HG03159 (cell line): ENCODE measurements at regions not wholly inside any gene's neighbourhood (a gene's known extent, or its start where the extent isn't known, plus 50 kb on each side); places are given as distances from the start of the nearest gene placed in this dataset.
"Not testable (repeated sequence)": the region's sequence is repeated elsewhere in the genome, so short reads cannot be mapped to it uniquely, and the experiment has no call there.

Experiments used
- ATAC-seq: cut with Tn5 transposase; IDR thresholded peaks from one replicate; pipeline ENCODE4 v1.9.1; 2021; ENCODE audit warnings: mild to moderate bottlenecking, moderate library complexity; ENCODE audit not compliant: unreplicated experiment

DNA sequence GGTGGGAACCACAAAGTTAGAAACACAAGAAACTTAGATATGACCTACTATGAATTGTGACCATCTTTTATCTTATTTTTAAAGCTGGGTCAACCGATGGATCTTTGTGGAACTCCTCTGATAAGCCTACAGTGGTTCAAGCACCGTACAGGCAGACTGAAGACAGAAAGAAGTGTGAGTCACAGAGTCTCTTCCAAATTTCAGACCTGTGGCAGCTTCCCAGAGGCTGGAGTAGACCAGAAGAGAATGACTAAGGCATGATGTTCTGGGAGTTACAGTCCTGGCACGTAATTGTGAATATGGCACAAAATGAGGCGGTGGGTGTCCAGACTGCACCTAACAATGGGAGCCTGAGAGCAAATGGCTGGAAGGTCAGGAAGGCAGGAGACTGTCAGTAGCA lies 70.0 kb downstream of the LMO4 start:
- no peak for ATAC-seq

DNA sequence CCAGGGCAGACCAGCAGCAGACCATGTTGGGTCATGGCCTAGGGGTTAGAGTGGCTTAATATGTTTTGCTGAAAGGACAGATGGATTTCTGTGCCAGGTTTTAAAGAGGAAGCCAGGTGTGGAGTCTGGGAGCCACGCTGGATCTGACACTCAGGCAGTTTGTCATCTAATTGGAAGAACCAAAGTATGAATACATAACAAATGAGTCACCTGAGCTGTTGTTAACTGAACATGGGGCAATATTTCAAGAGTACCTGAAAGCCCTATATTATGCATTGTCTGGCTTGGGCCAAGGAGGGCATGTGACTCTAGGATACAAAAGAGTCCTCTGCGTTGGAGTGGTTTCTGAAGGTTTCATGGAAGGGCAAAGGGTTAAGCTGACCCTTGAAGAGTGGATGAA lies 70.6 kb downstream of the LMO4 start:
- no peak for ATAC-seq

DNA sequence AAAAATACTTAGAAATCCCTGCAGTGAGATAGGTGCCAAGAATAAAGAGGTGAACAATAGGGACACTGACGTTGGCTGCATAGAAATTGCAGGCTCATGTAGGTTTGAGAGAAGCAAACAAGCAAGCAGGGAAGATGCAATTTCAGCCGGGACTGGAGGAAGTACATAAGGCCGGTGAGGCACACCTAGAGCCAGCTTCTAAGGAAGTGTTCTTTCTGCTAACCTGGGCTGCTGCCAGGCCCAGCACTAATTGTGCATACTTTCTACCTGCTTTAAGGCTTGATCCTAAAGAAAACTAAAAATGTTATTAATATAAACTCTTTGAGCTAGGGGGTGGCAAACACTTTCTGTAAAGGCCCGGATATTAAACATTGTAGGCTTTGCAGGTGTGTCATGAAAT lies 71.0 kb downstream of the LMO4 start:
- no peak for ATAC-seq

DNA sequence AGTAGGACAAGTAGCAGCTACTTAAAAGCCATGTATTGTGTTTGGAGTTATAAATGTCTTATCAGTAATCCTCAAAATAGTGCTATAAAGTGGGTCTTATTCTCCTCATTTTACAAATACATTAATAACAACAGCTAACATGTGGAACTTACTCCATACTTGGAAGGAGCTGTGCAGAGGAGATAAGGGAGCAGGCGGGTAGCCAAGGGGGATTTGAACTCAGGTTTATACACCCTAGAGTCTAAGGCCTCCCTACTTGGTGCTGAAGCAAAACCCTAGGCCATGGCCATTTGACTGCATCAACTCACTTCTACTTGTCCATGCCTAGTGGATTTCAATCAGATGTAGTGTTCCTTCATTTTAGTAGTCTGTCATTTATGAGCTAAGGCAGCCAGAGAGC lies 72.1 kb downstream of the LMO4 start:
- no peak for ATAC-seq

DNA sequence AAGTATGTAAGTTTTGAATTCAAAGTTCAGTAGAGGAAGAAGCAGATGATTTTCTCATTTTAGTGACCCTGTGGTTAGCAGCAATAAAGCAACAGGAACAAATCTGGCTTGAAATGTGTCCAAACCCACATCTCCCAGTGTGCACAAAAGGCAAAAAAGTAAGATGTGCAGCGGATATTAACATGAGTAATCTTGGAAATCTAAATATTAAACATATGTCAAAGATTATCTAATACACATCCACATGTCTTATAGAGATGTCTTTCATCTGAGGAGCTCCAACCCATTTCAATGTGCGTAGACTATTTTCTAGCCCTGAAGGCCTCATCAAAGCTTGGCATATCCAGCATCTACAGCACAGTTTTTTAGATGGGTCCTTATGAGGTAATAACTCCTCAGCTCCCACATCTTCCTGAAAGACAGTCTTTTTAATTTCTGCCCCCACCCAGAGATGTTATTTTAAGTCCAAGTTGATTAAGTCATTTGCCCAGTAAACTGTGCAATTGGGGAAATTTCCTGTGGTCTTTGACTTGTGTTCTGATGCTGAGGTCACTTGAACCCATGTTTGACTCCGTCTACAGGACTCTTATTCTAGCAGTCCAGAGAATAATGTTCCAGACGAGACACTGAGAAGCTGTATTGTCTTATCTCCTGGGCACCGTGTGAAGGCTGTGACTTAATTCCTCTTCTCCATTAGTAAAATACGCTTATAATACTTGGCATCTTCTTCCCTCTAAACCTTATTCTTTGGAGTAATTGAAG lies 73.7 kb downstream of the LMO4 start:
- ATAC-seq: no peak

DNA sequence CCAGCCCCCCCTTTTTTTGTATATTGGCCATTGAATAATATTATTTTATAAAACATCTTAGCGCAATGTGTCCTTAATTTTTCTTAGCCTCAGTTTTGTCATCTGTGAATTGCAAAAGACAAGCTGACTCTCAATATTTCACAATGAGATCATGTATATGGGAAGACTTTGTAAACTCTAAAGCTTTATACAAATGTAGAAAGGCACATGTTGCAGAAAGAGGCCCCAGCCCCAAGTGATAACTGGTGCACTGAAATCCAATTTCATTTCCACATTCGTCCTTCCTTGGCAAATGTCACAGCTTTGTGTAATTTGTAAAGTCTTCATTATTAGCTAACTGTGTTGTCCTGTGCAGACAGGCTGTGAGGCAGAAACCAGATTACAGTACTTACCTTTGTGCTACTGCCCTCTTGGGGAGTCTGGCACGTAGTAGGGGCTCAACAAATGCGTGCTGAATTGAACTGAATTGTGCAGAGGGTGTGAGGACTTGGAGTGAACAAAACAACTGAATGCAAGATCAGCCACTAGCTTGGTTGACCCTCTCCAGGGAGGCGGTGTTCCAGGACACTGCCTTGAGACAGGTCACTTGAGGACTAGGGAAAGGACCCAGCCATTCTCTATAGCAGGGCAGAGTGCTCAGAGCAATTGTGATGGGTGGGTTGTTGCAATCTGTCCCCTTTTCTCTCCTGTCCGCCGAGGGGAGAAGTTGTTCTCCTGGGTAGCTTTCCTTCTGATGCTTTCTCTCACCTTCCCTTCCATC lies 74.6 kb downstream of the LMO4 start:
- ATAC-seq: no peak

DNA sequence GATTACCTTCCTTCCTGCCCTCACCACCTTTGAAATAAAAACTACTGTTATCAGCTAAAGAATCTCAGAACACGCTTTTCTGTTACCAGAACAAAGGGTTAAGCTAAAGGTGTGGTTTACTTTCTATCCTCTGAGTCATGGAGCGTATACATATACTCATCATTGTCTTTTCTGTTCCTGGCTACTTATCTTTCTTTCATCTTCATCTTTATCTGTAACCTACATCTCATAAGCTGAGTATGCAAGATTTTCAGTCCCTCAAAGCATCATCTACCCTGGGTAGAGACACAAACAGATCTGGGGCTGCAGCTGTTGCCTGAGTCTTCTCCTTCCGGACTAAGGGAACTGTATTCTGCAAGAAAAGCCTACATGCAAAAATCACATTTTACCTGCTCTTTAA lies 75.6 kb downstream of the LMO4 start:
- no peak for ATAC-seq

DNA sequence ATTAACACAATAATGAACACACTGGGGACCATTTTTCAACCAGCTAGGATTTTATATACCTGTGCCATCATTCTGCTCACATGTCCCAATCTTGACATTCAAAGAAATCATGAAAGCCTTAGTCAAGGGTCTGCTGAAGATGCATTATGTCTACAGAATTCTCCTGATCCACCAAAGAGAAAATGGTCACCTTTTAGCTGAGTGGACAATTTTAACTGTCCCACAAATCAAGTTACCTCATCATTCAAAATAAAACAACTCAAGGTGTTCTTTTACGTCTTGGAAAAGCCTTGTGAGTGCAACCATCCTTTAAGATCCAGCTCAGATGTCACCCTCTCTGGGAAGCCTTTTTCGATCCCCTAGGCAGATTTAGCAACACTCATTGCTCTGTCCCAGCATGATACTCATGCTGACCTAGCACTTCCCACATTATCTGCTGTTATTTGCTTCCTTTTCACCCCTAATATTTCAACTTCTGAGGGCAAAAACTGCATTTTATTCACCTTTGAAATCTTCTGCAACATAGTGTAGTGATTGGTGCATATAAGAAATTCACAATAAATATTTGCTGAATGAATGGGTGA lies 80.1 kb downstream of the LMO4 start:
- ATAC-seq: no peak

DNA sequence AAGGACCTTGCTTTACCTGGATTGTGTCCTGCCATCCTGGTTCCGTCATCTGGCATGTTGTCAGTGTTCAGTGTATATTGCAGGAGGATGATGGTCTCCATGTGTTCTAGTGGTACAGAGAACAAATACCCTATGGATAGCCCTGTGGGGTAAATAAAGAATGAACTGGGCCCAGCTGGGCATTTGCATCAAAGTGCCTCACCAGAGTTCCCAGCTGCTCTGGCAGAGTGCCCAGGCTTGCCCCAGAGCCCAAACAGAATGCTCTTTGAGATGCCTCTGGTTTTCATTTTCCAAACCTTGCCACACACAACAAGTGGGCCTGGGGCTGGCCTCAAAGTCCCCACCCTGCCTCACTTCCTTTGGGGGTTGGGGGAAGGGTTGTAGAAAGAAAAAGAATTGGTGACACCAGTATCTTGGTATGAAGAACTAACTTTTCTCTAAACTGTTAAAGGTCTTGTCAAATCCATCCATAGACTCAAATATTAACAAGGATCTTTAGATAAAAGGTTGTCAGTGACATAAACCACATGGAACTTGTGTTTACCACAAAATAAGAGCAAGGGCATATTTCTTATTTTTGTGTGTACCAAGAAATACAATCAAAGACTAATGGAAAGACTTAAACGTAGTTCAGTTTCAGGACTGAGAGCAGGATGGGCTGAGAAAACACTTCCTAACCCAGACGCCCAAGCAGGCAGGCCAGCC lies 82.2 kb downstream of the LMO4 start:
- ATAC-seq: no peak

DNA sequence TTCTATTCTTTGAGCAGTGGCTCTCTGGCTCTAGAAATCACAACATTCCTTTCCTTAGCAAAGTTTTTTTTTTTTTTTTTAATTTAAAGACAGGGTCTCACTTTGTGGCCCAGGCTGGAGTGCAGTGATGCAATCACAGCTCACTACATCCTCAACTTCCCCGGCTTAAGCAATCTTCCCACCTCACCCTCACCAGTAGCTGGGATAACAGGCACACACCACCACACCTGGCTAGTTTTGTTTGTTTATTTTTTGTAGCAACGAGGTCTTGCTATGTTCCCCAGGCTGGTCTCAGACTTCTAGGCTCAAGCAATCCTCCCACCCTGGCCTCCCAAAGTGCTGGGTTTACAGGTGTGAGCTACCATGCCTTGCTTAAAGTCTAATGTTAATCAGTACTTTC lies 85.2 kb downstream of the LMO4 start:
- ATAC-seq: not testable (repeated sequence)

DNA sequence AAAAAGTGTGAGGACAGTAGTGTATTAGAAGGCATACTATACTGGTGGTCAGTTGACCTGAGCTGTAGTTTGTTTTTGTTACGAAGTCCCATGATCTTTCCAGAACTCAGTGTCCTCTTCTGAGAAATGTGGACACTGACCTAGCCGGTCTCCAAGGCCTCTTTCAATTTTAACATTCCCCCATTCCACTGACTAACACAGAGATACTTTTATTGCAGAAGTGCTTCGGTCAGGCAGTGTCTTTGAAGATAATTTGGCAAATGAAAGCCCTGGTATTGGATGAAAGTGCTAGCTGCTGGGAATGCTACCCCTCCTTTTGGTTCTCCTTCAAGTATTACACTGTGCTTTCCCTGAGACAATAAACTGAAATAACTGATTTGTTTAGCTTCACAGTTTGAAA lies 89.4 kb downstream of the LMO4 start:
- ATAC-seq: no peak

DNA sequence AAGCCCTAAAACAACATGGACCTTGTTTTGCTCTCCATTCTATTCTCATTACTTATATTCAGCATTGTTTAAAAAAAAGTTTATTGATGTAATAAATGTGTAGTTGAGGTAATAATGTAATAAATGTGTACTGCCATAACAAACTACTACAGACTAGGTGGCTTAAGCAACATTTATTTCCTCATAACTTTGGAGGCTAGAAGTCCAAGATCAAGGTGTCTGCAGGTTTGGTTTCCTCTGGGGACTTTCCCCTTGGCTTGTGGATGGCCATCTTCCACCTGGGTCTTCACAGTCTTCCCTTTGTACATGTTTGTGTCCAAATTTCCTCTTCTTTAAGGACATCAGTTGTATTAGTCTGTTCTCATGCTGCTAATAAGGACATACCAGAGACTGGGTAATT lies 93.1 kb downstream of the LMO4 start:
- no peak for ATAC-seq

DNA sequence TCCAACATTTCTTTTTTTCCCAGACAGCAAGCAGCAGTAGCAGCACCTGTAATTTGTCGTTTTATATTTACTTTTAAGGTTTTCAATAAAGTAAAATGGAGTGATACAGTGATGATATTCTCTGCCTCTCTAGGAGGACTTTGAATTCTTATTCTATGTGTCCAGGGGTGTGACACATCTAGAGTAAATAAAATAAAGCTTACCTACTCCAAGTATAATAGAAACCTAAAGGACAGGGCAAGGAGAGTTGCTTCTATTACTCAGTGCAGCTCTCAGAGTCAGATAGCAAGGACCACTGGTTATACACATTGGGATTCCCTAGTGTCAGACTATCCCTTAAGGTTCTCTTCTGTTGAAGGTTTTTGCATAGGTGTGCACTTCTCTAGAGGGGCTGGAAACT lies 95.9 kb downstream of the LMO4 start:
- no peak for ATAC-seq

DNA sequence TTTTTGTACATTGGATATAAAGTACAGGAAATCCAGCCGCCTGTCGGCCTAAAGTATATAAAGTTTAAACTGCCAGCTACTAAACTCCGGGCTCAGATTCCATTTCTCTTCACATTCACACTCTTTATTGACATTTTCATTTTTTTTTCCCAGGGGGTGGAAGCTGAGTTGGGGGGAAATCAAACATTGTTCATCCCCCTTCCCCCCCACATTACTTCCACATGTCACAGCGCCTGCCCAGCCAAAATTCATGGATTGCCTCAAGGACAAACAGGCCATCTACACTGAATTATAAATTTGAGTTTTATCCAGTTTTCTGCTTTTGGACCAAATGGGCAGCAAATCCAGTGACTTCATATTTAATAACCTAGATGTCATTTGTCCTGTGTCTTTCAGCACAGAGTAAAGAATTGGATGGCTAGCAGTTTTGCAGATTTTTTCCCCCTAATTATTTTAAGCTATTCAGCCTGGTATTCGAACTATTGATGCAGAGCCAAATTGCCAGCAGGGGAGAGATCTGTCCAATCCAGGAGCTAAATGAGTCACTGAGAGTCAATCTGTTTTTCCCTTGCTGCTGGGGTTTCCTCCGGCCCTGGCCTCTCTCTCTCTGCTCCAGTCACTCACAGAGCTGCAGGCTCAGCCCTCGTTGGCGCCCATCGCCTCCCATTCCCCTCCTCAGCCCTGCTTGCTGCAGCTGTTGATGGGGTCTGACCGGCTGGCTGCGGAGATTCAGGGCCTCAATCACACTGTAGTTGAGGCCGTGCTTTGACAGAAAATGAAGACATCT lies 98.0 kb downstream of the LMO4 start:
- no peak for ATAC-seq

DNA sequence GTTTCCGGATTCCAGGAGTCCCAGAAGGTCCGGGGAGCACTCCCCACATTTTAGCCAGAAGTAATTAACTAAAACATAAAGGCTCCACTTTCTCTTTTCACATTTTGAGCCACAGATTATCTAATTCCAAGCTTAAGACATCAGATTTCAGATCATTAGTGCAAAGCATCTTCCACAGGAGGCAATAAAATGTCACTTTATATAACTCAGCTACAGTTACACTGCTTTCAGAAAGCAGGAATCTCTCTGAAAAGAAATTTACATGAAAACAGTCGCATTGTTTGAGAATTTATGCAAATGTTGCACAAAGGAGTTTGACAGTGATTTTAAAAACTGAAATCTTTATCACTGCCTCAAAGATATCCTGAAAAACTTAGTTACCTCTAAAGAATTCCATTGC lies 99.7 kb downstream of the LMO4 start:
- no peak for ATAC-seq

DNA sequence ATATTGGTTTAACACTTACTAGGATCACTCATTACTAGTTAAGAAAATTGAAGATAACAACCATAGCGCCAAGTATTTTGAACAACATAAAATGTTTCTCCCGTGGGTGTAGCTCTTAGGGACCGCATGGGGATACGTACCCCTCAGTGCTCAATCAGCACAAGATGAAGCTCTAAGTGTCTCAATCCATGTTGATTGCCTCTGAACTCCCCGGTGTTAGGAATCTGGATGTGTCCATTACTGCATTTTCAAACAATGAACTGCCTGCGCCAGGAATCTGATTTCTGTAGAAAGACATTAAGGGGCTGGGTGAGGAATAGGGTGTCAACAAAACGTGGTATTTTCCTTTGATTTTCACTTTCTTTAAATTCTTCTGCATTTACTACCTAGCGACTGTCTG lies 100.2 kb downstream of the LMO4 start:
- no peak for ATAC-seq

DNA sequence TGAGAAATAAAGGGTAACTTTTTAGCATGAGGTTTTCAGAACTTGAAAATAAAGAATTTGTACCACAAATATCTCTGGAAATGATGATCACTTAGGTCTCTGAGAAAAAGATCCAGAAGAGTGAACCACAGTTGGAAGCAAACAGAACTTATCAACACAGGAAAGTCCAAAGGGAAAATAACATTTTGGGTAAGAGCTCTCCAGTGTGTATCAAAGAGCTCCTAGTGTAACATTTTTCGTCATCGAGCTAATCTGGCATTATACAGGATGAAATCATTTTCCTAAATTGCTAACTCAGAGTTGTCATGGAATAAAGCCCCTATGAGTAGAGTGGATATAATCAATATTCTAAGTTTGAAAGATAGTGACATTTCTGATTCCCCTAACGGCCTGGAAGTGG lies 104.0 kb downstream of the LMO4 start:
- ATAC-seq: no peak

DNA sequence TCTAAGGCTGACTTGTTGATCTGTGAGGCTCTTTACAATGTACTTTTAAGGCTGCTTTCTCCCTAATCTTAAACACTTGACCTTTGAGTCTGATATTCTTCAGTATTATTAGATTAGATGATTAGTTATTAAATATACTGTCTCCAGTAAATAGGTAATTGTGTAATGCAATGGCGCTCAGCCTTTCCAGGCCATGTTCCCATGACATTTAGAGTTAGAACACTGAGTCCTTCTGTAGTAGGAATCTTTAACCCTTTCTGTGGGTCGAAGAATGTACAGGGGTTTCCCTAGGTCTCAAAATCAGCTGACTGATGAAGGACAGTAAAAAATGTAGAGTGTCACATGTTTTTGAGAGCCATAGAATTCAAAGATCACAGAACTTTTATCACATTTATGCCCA lies 104.4 kb downstream of the LMO4 start:
- not testable (repeated sequence) for ATAC-seq

DNA sequence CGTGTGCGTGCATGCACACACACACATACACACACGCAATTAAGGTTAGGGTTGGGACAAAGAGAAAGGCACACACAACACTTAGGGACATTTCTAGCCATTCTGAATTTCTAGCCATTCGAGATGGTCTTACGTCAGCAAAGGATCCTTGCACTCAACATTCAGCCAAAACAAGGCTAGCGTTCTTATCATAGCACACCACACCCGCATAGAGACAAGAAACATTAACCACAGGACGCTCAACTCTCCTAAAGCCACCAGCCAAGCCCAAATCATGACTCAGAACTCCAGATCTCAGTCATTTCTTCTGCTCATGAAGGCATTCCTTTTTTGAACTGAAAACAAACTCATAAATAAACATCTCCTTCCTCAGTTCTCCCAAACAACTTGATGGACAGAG lies 106.8 kb downstream of the LMO4 start:
- ATAC-seq: no peak

DNA sequence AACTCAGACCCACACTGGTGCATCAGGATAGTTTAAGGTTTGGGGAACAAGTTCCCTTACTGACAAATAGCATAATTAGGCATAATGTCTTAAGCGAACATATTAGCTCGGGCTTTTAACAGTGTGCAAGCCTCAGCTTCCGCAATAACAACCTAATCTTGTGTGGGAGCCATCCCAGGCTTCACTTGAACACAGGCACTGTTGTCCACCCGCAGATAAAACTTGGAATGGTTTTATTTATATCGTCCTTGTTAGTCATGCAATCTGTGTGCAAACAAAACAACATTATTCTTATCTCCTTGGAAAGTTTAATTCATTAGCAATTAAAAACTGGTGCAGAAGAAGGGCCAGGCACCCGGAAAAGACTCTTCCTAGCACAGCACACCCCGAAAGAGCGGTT lies 107.4 kb downstream of the LMO4 start:
- ATAC-seq: not testable (repeated sequence)

DNA sequence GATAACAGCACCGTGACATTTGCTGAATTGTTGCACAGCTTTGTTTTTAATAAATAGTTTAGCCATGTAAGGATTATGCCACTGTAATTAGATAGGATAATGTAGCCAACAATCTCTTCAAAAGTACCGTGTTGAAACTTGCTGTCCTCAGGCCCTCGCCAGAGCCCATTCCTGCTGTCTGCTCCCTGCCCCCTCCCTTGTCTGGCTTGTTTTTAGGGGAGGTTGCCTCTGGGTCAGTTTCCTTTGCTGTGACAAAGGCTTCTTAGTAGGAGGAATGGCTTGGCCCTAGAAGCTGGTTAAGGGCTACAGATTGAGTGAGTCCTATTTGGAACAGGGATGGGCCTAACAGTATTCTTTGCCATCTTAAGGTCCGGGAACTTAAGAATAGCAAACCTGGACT lies 107.9 kb downstream of the LMO4 start:
- ATAC-seq: no peak
